ENCODE measurements at regions not wholly inside any gene's neighbourhood (a gene's known extent, or its start where the extent isn't known, plus 50 kb on each side); places are given as distances from the start of the nearest gene placed in this dataset. TPM values are rescaled to one million over a fixed set of nuclear protein-coding genes. Genes with fewer than 3 reads are reported as not detected.
"Not testable (repeated sequence)": the region's sequence is repeated elsewhere in the genome, so short reads cannot be mapped to it uniquely, and the experiment has no call there.

GRCh38 chr9:85077944-85078343 is 408.4 kb downstream of the NTRK2 start (continued):
- TF ChIP-seq TAF1 (conservative IDR thresholded peaks at IDR 0.05) (no peak), MAX (IDR thresholded peaks at IDR 0.05) (no peak), RXRA (IDR thresholded peaks at IDR 0.05) (no peak), JUND (IDR thresholded peaks at IDR 0.05) (no peak), FOXA2 (IDR thresholded peaks at IDR 0.05) (no peak)

- 61% methylated on average over 14 of the region's 23 CpGs for WGBS
Measured at GRCh38 chr9:85077146-85077545, 407.6 kb downstream of the NTRK2 start.

More at GRCh38 chr9:85077146-85077545, 407.6 kb downstream of the NTRK2 start:
- DNase-seq (ENCODE audit: low spot score); H3K27ac ChIP-seq (ENCODE audit: low read depth in 1 of 2, low read length in 2 of 2); H3K27me3 ChIP-seq (ENCODE audit: control insufficient read depth in 4 of 4, insufficient read depth in 4 of 4, low read length in 3 of 4); H3K9ac ChIP-seq (ENCODE audit: low read depth in 1 of 2, low read length in 2 of 2); H3K4me3 ChIP-seq (ENCODE audit: low read depth in 1 of 3, low read length in 3 of 3); H3K4me1 ChIP-seq (ENCODE audit: control insufficient read depth in 4 of 4, insufficient read depth in 4 of 4, low read length in 3 of 4); H3K9me3 ChIP-seq (ENCODE audit: control insufficient read depth in 4 of 4, low read length in 3 of 4); H3K36me3 ChIP-seq (ENCODE audit: control insufficient read depth in 4 of 4, insufficient read depth in 3 of 4, low read depth in 1 of 4, low read length in 3 of 4): not testable (repeated sequence)

Small RNA genes in the stretch of these regions (small RNA-seq; reads per million reads assigned to genes)
- gene UBE2V1P10 = not detected
